HUDEP-2 (cell line): ENCODE measurements at regions not wholly inside any gene's neighbourhood (a gene's known extent, or its start where the extent isn't known, plus 50 kb on each side); places are given as distances from the start of the nearest gene placed in this dataset.

ENCODE experiments used
- DNase-seq, 76 experiments: peaks; one replicate each; lab custom pipeline; 2025; ENCODE audit not compliant: unreplicated experiment in 76 of 76; lab: John Stamatoyannopoulos, UW

DNA sequence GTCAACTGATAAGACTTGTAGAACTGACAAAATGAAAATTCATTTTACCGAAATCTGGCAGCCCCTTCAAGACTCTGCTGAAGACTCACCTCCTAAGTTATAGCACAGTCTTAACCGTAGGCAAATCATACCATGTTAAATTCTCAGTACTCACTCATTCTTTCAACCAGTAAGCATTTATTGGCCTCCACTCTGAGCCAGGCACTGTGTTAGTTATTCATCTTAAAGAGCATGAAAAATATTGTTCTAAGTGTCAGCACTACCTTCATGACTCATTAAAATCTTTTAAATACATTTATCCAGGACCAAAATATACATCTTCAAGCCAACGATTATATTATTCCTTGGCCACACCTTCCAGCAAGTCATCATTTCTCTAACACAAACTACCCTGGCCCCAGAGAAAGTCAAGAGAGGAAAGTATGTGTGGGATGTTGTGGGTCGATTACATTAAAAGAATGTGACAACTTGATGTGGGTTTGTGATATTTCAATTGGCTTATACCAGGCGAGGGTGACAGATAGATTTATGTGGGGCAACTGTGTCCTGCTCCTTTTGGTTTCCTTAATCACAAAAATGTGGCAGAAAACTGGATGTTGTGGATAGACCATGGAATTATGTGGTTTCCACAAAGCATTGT lies 55.0 kb downstream of the TMEM30B start:
- no peak for DNase-seq

DNA sequence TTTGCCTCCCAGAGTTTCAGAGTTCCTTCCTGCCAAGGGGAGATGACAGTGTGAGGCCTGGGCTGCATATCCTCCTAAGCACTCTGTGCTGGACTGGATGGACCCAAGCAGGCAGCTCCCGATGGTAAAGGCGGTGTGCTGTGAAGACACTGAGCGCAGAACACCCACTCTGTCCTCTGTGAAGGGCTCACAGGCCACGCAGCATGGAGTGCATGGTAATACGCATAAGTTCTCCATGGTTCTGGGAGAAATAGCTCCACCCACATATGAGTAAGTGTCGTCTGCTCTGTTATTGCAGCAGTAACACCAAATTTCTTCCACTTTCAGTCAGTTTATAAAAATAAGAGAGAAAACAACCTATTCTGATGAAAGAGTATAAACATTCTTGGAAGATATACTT lies 55.8 kb downstream of the TMEM30B start:
- DNase-seq = no peak

DNA sequence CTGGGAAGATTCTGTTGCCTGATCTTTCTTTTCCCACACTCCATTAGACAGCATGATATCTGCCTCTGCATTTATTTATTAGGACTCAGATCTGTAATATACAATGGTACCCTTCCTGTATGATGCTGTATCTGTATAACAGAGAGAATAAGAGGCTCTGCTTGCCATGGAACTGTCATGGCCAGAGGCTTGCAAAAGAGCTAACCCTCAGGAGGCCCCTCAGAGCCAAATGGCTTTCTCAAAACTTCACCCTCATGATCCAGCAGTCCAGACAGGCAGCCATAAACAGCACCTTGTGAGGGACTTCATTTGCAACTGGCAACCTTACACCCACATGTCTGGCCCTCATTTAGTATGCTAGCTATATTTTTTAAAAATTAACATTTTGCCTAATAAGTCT lies 57.6 kb downstream of the TMEM30B start:
- DNase-seq = no peak

DNA sequence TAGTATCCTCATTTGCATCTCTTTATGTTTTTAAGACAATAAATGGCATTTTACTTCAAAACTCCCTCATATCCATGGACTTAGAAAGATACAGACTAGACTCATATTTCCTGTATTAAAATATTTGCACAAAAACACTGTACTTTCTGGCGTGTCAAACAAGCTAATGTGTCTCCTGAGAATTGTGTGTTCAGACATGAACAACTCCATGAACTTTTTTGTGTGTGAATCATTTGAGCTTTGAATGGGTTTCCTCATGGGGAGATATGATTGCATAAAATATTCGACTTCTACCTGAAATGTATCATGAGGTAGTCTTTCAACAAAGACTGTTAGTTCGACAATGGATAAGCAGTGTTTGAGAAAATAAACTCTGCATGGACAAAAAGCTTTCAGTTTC lies 58.8 kb downstream of the TMEM30B start:
- DNase-seq = no peak

DNA sequence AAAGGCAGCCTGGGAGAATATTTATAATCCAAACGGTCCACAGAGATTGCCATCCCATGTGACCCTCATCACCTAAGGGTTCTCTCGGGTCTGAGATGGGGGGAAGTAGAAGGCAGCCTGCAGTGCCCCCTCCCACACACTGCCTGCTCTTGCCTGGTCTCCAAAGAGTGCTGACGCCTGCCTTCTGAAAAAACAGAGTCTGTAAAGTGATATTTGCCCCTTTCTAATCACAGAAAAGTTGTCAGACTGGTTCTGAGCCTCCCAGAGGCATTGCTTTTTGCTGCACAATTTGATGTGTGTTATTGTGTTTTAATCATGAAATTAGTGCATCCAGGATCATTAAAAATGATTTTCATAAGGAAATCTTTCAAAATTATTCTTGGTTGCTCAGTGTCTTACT lies 59.2 kb downstream of the TMEM30B start:
- no peak for DNase-seq

DNA sequence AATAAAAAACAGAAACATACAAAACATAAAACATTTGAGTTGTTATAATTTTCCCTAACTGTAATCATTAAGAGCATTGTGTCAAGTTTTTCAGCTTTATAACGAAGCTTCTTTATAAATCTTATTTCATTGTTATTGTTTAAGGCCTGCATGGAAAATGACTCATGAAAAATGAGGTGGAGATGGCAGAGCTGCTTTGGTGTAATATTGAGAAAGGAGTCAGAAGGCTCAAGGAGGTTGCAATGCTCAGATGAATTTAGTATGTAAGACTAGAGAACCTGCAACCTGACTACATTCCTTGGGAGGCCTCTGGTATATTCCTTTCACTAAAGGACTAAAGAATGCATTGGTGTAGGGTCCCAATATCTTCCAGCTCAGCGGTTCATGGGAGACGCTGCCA lies 61.5 kb downstream of the TMEM30B start:
- DNase-seq = no peak

DNA sequence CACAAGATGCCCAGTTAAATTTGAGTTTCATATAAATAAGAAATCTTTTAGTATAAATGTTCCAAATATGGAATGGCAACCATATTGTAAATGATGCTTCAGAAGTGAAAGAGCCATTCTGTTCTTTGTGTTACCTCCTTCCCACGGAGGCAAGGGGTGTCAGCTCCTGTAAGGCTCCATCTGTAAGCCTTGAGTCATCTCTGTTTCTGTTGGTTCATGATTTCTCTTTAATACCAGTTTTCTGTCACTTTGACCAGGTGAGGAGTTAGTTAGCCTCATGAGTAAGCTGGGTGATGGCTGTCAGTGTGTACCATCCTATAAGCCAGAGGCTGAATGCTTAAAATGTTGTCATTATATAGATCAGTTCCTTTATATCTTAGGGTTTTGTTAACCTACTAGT lies 61.9 kb downstream of the TMEM30B start:
- DNase-seq = no peak

DNA sequence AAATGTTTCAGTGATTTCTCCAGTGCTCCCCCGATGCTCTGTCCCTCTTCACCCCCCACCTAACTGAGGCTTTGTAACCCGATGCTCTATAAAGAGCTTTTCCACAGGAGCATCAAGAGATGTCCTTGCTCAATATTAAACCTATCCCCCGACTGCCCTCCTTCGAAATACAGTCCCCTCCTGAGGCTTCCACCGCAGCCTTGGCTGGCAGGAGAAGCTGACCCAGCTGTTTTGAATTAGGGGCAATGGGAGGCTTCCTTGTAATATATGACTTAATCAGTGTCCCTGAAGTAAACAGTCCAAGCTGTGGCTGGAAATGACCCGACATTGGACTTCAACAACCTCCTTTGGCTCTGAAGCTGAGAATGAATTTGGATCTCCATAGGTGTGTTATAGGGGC lies 62.4 kb downstream of the TMEM30B start:
- no peak for DNase-seq

DNA sequence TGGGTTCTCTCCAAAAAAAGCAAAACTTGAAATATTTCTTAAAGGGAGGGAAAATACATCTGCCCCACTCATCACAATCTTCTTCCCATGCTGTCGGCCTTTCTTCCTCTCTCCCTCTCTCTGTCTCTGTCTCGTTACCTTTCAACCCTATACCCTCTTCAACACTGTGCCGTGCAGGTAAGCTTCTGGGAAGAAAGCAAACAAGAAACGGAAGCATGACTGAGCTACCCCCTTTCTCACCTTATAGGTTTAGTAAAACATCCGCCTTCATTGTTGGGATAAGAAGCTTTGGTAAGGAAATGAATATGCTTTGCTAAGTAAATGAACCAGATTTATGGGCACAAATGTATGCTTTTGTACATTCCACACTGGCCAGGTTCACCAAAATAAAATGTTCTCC lies 63.0 kb downstream of the TMEM30B start:
- no peak for DNase-seq

DNA sequence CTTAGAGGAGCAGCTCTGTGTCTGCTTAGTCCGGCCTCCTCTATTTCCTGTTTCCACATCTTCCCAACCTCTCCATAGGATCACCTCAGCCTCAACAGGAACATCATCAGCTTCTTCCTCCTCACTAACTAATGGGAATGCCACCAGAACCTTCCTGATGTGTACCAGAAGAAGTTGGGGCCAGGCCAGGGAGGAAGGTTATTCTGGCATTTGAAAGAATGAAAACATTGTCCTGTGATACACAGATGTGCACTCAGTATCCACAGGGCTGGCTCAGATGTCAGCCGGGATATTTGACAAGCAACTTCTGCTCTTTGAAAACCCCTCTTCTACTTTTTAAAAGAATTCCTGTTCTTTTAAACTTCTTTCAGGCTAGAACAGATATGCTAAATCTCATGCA lies 63.6 kb downstream of the TMEM30B start:
- no peak for DNase-seq

DNA sequence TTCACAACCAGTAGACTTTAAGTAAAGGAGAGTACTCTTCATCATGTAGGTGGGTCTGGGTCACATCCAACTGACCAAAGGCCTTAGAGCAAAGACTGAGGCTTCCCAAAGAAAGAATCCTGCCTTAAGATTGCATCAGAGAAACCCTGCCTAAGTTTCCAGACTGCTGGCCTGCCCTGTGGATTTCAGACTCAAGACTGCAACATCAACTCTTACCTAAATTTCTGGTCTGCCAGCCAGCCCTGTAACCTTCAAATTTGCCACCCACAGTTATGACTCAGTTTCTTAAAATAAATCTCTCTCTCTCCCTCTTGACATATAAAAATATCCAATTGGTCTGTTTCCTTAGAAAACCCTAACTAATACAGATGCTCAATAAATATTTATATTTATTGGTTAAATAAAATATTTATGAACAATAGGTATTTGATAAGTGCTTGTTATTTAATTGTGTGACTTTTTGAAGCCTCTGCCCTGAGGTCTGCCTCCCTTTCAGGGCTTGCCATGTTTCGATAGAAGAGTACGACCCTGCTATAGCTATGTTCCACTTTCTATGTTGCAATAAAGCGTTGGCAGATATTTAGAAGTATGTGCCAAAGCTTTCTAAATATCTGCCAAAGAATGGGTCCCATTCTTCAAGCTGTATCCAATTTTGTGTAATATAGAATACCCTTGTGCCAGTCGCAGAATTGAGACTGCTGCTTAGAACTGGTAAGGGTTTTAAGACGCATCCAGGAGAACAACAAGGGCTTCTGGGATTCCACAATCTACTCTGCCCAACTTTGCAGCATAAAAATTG lies 65.7 kb downstream of the TMEM30B start:
- no peak for DNase-seq

DNA sequence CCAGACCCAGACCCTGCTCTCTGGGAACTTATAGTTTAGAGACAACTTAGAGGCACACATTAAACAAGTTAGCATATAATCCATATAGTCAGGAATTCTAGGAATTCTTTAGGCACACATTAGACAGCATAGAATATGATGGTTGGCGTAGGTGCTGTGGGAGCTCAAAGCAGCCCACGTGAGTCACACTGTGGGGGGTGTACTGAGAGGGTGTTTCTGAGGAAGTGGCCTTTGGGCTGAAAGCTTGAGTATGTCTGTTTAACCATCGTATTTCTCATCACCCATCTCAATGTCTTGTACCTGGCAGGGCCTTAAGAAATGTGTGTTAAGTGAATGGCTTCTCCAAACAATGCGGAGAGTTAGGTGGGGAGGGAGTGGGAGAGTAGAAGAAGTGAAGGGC lies 67.2 kb downstream of the TMEM30B start:
- DNase-seq = no peak

DNA sequence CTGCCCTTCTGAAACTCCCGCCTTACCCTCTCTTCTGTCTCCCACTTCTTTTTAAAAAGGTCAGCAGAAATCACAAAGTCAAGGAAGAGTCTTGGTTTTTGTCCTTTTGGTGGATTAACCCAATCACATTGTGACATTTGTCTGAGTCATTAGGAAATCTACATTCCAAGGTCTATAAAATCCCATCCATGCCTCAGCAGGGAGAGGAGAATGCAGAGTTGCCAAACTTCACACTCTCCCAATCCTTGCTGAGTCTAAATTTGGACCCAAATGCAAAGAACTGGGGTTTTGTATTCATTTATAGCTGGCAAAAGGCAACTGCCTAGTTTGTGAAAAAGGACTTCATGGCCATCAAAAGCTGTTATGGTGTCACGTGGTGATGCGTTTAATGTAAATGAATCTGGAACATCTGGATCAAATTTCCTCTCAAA lies 67.9 kb downstream of the TMEM30B start:
- no peak for DNase-seq

DNA sequence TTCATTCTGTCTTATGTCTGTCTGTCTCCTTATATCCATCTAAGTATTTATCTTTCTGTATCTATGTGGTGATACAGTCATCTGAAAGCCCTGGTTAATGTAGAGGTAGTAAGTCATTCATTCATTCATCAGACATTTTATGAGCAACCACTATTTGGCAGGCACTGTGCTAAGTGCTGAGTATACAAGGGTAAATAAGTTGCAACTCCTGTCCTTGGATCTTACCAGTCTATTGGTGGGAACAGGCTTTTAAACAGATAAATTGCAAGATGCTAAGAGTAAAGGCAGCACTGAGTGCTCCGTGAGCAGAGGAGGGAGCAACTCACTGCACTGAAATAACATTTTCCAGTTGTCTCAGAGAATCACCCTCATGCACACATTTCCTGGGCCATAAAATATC lies 68.6 kb downstream of the TMEM30B start:
- DNase-seq = no peak

DNA sequence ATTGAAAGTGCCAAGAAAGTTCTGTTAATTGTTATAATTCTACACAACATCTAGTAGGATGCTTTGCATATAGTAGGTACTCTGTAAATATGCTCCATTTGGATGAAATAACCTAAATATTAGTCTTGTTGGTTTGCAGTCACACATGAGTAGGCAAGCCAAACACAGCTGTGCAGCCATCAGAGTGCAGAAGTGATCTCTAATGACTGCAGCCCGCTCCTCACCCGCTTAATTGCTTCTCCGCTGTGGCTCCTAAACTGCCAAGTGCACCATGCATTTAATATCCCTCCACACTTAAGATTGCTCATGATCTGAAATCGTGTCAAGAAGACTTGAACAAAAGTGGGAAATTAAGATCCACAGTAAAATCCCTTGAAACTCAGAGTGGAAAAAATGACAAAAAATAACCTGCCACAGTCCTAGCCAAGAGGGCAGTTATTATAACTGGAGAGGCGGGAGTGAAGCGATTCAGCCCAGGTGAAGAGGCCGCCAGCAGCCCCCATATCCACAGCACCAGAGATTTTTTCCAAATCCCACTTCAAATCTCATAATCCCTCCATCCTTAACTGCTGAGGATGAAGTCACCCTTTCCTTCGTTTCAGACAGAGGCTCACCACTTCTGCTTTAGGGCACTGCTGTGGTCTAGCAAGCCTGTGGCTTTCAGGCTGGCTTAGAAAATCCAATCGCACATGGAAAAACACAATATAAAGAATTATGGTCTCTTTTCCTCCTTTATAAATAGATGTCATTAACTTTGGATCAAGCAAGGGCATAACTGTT lies 69.5 kb downstream of the TMEM30B start:
- no peak for DNase-seq

DNA sequence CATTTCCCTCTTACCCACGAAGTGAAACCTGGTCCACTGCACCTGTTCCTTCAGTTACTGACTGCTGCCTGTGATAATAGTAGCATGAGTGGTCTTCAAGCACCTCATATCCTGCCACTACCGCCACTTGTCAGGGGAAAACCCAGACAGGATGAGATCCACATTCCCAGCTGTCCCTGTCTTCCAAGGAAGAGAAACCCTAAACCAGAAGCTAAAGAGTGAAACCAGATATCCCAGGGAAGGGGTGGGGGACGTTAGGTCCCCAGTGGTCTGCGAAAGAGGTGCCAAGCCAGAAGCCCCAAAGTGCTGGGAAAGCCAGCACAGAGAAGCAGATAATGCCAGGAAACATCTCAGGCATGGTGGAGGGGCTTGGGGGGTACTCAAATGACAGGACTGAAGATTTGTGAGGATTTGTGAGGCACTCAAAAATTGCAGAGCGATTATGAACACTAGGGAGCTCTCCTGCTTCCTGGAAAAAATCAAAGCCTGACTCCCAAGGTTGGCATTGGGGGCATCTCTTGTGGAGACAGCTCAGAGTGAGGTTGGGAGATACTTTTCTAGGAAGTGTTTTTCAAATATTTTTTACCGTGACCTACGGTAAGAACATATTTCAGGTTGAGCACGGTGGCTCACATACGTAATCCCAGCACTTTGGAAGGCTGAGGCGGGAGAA lies 77.9 kb downstream of the TMEM30B start:
- DNase-seq = no peak

DNA sequence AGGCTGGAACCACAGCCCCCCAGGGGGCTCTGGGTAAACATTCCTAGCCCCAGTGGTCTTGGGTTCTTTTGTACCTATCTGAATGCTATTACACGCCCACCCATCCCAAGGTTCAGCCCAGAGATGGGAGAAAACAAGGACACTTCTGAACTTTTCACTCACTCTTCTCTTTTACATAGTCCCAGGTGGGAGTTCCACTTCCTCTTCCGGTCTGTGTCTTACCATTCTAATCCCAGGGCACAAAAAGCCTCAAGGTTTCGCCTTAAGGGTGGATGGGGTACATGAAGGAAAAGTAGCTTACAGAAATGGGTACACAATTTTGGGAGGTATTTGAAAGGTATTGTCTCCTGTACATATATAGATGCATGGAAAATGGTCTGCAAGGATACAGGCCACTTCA lies 79.0 kb downstream of the TMEM30B start:
- no peak for DNase-seq

DNA sequence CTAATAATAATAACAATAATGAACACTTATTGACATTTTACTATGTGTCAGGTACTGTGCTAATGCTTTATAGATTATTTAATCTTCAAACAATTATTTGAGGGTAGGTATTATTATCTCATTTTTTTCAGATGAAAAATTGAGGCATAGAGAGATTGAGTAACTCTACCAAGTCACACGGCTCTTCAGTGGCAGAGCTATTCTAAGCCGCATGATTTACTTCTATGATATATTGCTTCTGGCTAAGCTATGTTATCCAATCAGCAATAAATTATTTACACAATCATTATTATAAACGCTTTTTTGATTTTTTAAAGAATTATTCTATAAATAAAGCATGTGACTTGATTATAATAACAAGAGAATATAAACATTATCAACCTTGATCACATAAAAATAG lies 80.0 kb downstream of the TMEM30B start:
- no peak for DNase-seq

DNA sequence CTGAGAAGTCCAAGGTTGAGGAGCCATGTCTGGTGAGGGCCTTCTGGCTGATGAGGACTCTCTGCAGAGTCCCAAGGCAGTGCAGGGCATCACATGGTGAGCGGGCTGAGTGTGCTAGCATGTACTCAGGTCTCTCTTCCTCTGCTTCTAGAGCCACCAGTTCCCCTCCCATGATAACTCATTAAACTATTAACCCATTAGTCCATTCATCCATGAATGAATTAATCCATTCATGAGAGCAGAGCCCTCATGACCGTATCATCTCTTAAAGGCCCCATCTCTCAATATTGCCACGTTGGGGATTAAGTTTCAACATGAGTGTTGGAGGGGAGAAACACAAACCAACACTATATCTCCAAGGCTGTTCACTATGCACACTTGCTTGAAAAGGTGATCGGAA lies 83.7 kb downstream of the TMEM30B start:
- no peak for DNase-seq

DNA sequence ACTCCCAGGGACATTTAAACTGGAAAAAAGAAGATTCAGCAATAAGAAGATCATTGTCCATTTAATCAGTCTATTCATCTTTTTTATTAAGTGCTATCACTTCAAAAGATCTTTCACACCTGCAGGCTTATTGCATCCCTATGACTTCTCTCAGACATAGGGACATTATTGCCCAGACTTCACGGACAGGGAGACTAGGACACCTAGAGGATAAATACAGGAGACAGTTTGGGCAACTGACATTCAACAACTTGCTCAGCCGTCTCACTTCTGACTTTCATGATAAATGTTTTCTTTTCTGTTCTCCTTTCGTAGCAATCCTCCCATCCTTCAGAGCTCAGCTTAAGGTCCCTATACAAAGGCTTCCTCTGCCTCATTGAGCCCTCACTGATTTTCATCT lies 84.3 kb downstream of the TMEM30B start:
- no peak for DNase-seq

DNA sequence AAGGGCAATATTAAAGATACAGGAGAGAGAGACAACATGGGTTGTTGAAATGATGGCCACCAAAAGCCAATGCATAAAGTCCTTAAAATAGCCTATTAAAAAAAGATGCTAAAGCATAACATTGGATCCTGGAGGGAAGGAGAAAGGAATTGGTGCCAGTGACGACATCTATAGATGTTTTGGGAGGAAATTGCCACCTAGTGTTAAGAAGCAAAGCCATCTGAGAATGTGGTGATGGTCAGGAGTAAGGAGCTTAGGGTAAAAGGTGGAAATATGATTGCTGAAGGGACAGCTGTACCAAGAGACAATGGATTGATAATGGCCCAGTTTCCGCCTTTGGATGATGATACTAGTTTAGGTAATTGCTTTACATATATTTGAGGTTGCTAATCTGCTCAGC lies 85.1 kb downstream of the TMEM30B start:
- no peak for DNase-seq
